ENCODE measurements at regions not wholly inside any gene's neighbourhood (a gene's known extent, or its start where the extent isn't known, plus 50 kb on each side); places are given as distances from the start of the nearest gene placed in this dataset.
A peak's percentile ranks its signal among the peaks of the same experiment; 100 is the strongest.

- no peak for DNase-seq (ENCODE audit: low read depth in 1 of 2, low spot score in 1 of 2)
- no peak for TF ChIP-seq JUN (IDR thresholded peaks at IDR 0.05)
- no peak for TF ChIP-seq EHF (CRISPR knock-in tag; IDR thresholded peaks at IDR 0.05)
- no peak for TF ChIP-seq RCOR1 (IDR thresholded peaks at IDR 0.05; ENCODE audit: low read depth, low read length)
- no peak for TF ChIP-seq NPAS2 (CRISPR knock-in tag; IDR thresholded peaks at IDR 0.05; ENCODE audit: borderline replicate concordance)
- TF ChIP-seq ZSCAN20 (CRISPR knock-in tag; IDR thresholded peaks at IDR 0.05) = no peak
- no peak for TF ChIP-seq SMC3 (IDR thresholded peaks at IDR 0.05)
- no peak for TF ChIP-seq BCL3 (IDR thresholded peaks at IDR 0.05)
- TF ChIP-seq PBX3 (IDR thresholded peaks at IDR 0.05) = no peak
- no peak for TF ChIP-seq EP300 (IDR thresholded peaks at IDR 0.05)
- no peak for TF ChIP-seq RFX5 (IDR thresholded peaks at IDR 0.05)
- no peak for TF ChIP-seq CHD4 (IDR thresholded peaks at IDR 0.05; ENCODE audit: borderline replicate concordance)
- no peak for TF ChIP-seq CBX8 (IDR thresholded peaks at IDR 0.05)
- TF ChIP-seq CHD2 (IDR thresholded peaks at IDR 0.05; ENCODE audit: low read length, partially characterized antibody) = no peak
- TF ChIP-seq MAX (IDR thresholded peaks at IDR 0.05) = no peak
- no peak for TF ChIP-seq SREBF2 (IDR thresholded peaks at IDR 0.05)
- TF ChIP-seq MAZ (IDR thresholded peaks at IDR 0.05; ENCODE audit: borderline replicate concordance, low read depth, low read length) = no peak
- no peak for TF ChIP-seq EHMT2 (IDR thresholded peaks at IDR 0.05; ENCODE audit: low read depth)
- no peak for TF ChIP-seq USF2 (IDR thresholded peaks at IDR 0.05)
- ChIA-PET CTCF (no interaction called here), POLR2A (no interaction called here)
- H3K4me1 ChIP-seq = no peaks in the 10 kb centered on the region
- no peak for ATAC-seq
- no peak overlapping the region for H3K27ac ChIP-seq
- no peak overlapping the region for H3K4me2 ChIP-seq
- peaks cover 4% of the 10 kb centered on the region; the same call in 1 of the 3 replicates for H3K9me3 ChIP-seq
- peak; percentile 49 for FAIRE-seq
- no peak overlapping the region for H3K4me3 ChIP-seq
- 3% methylated on average over 2 of the region's 2 CpGs for WGBS (ENCODE audit: missing lambda C conversion rate)
Measured at GRCh38 chr2:8058652-8059051, 623.2 kb upstream of the ID2 start.

GRCh38 chr2:8059255-8059654, 622.6 kb upstream of the ID2 start:
- H3K4me3 ChIP-seq = no peak overlapping the region
- WGBS (ENCODE audit: missing lambda C conversion rate) = 34% methylated on average over 3 of the region's 3 CpGs
- DNase-seq (ENCODE audit: low read depth in 1 of 2, low spot score in 1 of 2) = no peak
- no peak for FAIRE-seq
- no peak overlapping the region for H3K4me2 ChIP-seq
- CTCF ChIA-PET = no interaction called here
- POLR2A ChIA-PET = no interaction called here
- no peak for ATAC-seq
- no peaks in the 10 kb centered on the region for H3K4me1 ChIP-seq
- H3K9me3 ChIP-seq = peaks cover 4% of the 10 kb centered on the region; the same call in 1 of the 3 replicates
- no peak overlapping the region for H3K27ac ChIP-seq
- TF ChIP-seq HEYL (CRISPR knock-in tag; IDR thresholded peaks at IDR 0.05) = no peak
- no peak for TF ChIP-seq BCL3 (IDR thresholded peaks at IDR 0.05)
- no peak for TF ChIP-seq ATOH8 (CRISPR knock-in tag; IDR thresholded peaks at IDR 0.05; ENCODE audit: low read depth)
- no peak for TF ChIP-seq HMGXB4 (CRISPR knock-in tag; IDR thresholded peaks at IDR 0.05; ENCODE audit: borderline replicate concordance)
- no peak for TF ChIP-seq HES2 (IDR thresholded peaks at IDR 0.05)
- no peak for TF ChIP-seq ZNF302 (CRISPR knock-in tag; IDR thresholded peaks at IDR 0.05)
- no peak for TF ChIP-seq HOXA7 (CRISPR knock-in tag; IDR thresholded peaks at IDR 0.05)
- TF ChIP-seq POLR2AphosphoS2 (conservative IDR thresholded peaks at IDR 0.05; ENCODE audit: low read length) = no peak
- TF ChIP-seq HDAC2 (IDR thresholded peaks at IDR 0.05) = no peak
- no peak for TF ChIP-seq MAX (IDR thresholded peaks at IDR 0.05)
- no peak for TF ChIP-seq CEBPB (IDR thresholded peaks at IDR 0.05)
- no peak for TF ChIP-seq RCOR1 (IDR thresholded peaks at IDR 0.05; ENCODE audit: low read depth, low read length)
- TF ChIP-seq E2F6 (IDR thresholded peaks at IDR 0.05; ENCODE audit: borderline replicate concordance, low read depth) = no peak
- TF ChIP-seq HOXB13 (CRISPR knock-in tag; IDR thresholded peaks at IDR 0.05; ENCODE audit: low read depth) = no peak
- TF ChIP-seq MYC (IDR thresholded peaks at IDR 0.05; ENCODE audit: borderline replicate concordance, low read length) = no peak
- TF ChIP-seq RFX5 (IDR thresholded peaks at IDR 0.05) = no peak
- no peak for TF ChIP-seq EP300 (IDR thresholded peaks at IDR 0.05)
